ENCODE measurements at regions not wholly inside any gene's neighbourhood (a gene's known extent, or its start where the extent isn't known, plus 50 kb on each side); places are given as distances from the start of the nearest gene placed in this dataset.

GRCh38 chr20:51160821-51161220 lies 137.9 kb upstream of the KCNG1 start:
- CTCF ChIA-PET = no interaction called here
- no peak overlapping the region for H3K27ac Mint-ChIP-seq
- H3K36me3 Mint-ChIP-seq (ENCODE audit: low read depth) = no peaks in the 10 kb centered on the region

DNA sequence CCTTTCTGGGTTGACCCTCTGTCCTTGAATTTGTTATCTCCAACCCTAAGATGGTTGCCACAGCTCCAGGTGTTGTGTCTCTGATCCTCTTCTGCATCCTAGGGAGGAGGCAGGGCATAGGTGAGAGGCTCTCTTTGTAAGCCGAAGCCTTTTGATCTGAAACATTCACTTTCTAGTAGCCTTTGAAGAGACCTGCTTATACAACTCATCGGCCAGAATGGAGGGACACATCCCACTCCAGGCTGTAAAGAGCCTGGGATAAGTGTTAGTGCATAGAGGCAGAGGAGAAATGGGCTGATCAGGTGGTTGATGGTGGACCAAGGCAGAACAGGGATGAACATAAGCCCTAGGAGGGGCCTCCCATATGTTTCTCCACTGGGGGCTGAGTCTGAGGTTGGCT lies 137.1 kb upstream of the KCNG1 start:
- POLR2A ChIA-PET = no interaction called here
- intact Hi-C loops (cut with micrococcal nuclease) = no loop called here
- TF ChIP-seq, protein P1, sequence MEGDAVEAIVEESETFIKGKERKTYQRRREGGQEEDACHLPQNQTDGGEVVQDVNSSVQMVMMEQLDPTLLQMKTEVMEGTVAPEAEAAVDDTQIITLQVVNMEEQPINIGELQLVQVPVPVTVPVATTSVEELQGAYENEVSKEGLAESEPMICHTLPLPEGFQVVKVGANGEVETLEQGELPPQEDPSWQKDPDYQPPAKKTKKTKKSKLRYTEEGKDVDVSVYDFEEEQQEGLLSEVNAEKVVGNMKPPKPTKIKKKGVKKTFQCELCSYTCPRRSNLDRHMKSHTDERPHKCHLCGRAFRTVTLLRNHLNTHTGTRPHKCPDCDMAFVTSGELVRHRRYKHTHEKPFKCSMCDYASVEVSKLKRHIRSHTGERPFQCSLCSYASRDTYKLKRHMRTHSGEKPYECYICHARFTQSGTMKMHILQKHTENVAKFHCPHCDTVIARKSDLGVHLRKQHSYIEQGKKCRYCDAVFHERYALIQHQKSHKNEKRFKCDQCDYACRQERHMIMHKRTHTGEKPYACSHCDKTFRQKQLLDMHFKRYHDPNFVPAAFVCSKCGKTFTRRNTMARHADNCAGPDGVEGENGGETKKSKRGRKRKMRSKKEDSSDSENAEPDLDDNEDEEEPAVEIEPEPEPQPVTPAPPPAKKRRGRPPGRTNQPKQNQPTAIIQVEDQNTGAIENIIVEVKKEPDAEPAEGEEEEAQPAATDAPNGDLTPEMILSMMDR (IDR thresholded peaks at IDR 0.05) = no peak

More at GRCh38 chr20:51160821-51161220, 137.9 kb upstream of the KCNG1 start:
- POLR2A ChIA-PET = no interaction called here
- peaks cover 22% of the 10 kb centered on the region for H3K27me3 Mint-ChIP-seq
- no peak for ATAC-seq
- no peaks in the 10 kb centered on the region for H3K9me3 Mint-ChIP-seq
- H3K4me3 Mint-ChIP-seq = no peak overlapping the region
- TF ChIP-seq, protein P1 (IDR thresholded peaks at IDR 0.05) = no peak
- no peaks in the 10 kb centered on the region for H3K4me1 Mint-ChIP-seq (ENCODE audit: low read depth)
- intact Hi-C loops (cut with micrococcal nuclease) = no loop called here
- no peak for DNase-seq

GRCh38 chr20:51159303-51159702 lies 136.4 kb upstream of the KCNG1 start:
- ATAC-seq = no peak
- Mint-ChIP-seq H3K27ac (no peak overlapping the region), H3K4me3 (no peak overlapping the region), H3K9me3 (no peaks in the 10 kb centered on the region), H3K4me1 (ENCODE audit: low read depth) (no peaks in the 10 kb centered on the region), H3K27me3 (peaks cover 26% of the 10 kb centered on the region), H3K36me3 (ENCODE audit: low read depth) (no peaks in the 10 kb centered on the region)
- TF ChIP-seq, protein P1 (IDR thresholded peaks at IDR 0.05) = no peak
- ChIA-PET POLR2A (no interaction called here), CTCF (no interaction called here)
- intact Hi-C loops (cut with micrococcal nuclease) = no loop called here
- no peak for DNase-seq

More for the DNA sequence above, 137.1 kb upstream of the KCNG1 start:
- H3K4me1 Mint-ChIP-seq (ENCODE audit: low read depth) = no peaks in the 10 kb centered on the region
- ATAC-seq (no peak), DNase-seq (no peak)
- peaks cover 25% of the 10 kb centered on the region for H3K27me3 Mint-ChIP-seq
- H3K36me3 Mint-ChIP-seq (ENCODE audit: low read depth) = no peaks in the 10 kb centered on the region
- CTCF ChIA-PET = no interaction called here
- no peak overlapping the region for H3K27ac Mint-ChIP-seq
- H3K4me3 Mint-ChIP-seq = no peak overlapping the region
- no peaks in the 10 kb centered on the region for H3K9me3 Mint-ChIP-seq

- intact Hi-C loops (cut with micrococcal nuclease) = no loop called here
- ATAC-seq (no peak), DNase-seq (no peak)
- ChIA-PET CTCF (interaction anchor here (0.8 kb wide), 1 partner anchor 171 kb away, joined by 4 read pairs; no protein-coding TSS in a partner anchor), POLR2A (no interaction called here)
- Mint-ChIP-seq H3K4me3 (no peak overlapping the region), H3K4me1 (ENCODE audit: low read depth) (no peaks in the 10 kb centered on the region), H3K9me3 (no peaks in the 10 kb centered on the region), H3K27ac (no peak overlapping the region), H3K27me3 (peaks cover 32% of the 10 kb centered on the region), H3K36me3 (ENCODE audit: low read depth) (no peaks in the 10 kb centered on the region)
- TF ChIP-seq, protein P1 (IDR thresholded peaks at IDR 0.05) = no peak
Measured at GRCh38 chr20:51158226-51158625, 135.3 kb upstream of the KCNG1 start.

GRCh38 chr20:51156041-51156982 lies 133.4 kb upstream of the KCNG1 start:
- POLR2A ChIA-PET = interaction anchor here (0.8 kb wide), 1 partner anchor 78 kb away, joined by 3 read pairs; no protein-coding TSS in a partner anchor
- Mint-ChIP-seq H3K4me3 (no peak overlapping the region), H3K9me3 (no peaks in the 10 kb centered on the region), H3K27ac (no peak overlapping the region), H3K36me3 (ENCODE audit: low read depth) (no peaks in the 10 kb centered on the region), H3K27me3 (peaks cover 32% of the 10 kb centered on the region), H3K4me1 (ENCODE audit: low read depth) (no peaks in the 10 kb centered on the region)
- TF ChIP-seq, protein P1 (IDR thresholded peaks at IDR 0.05) = no peak
- no peak for ATAC-seq
- intact Hi-C loops (cut with micrococcal nuclease) = no loop called here
- no peak for DNase-seq
- CTCF ChIA-PET = no interaction called here

All from activated CD8-positive, alpha-beta T cell treated with anti-CD3 and anti-CD28 coated beads for 36 hours (primary cell).